HG02610 (cell line): ENCODE measurements at regions not wholly inside any gene's neighbourhood (a gene's known extent, or its start where the extent isn't known, plus 50 kb on each side); places are given as distances from the start of the nearest gene placed in this dataset.

Experiments used
- ATAC-seq: cut with Tn5 transposase; IDR thresholded peaks from one replicate; pipeline ENCODE4 v1.9.1; 2021; ENCODE audit warnings: mild to moderate bottlenecking, moderate library complexity; ENCODE audit not compliant: unreplicated experiment

DNA sequence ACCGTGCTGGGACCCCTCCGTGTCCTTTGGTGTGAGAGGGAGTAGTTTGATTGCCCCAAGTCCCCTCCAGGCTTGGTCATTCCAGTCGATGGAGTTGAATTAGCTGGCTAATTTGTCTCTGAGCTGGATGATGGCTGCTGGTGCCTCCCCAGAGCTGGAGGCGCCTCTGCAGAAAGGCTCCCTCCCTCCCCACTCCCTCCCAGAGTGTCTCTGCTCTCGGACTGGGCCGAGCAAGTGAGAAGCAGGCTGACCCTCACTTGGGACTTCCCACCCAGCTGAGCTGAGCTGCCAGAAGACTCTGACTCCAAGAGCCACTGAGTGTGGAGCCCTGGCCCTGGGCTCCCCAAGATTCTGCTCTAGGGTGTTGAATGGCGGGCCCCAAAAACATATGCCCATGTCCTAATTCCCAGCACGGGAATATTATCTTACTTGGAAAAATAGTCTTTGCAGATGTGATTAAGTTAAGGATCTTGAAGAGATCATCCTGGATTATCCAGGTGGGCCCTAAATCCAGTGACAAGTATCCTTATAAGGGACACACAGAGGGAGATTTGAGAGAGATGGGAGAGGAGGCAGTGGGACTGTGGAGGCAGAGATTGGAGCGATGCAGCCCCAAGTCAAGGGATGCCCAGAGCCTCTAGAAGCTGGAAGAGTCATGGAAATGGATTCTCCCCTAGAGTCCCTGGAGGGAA lies 60.7 kb upstream of the TLE3 start:
- ATAC-seq: no peak

DNA sequence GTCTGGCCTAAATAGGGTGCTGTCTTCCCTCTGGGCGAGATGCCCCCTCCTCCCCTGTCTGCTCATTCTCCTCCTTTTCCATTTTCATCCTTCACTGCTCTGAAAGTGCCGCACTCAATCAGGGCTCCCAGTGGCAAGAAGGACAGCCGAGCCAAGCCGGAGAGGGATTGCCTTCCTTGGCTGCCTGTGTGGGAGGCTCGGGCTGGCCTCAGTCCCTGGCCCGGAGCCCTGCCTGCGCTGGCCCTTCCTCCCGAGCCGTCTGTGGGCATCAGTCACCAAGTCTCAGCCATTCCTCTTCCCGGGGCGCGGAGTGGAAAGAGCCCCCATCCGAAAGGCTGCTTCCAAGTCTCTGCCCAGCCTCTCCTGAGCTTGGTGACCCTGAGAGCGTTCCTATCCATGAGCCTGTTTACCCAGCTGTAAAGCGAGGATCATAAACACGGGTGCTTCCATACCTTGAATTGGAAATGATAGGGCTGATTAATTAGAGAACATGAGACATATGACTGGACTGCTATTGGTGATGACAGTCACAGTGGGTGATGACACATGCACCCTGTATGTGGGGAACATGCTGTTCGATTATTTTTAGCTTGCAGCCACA lies 59.1 kb upstream of the TLE3 start:
- ATAC-seq: no peak

DNA sequence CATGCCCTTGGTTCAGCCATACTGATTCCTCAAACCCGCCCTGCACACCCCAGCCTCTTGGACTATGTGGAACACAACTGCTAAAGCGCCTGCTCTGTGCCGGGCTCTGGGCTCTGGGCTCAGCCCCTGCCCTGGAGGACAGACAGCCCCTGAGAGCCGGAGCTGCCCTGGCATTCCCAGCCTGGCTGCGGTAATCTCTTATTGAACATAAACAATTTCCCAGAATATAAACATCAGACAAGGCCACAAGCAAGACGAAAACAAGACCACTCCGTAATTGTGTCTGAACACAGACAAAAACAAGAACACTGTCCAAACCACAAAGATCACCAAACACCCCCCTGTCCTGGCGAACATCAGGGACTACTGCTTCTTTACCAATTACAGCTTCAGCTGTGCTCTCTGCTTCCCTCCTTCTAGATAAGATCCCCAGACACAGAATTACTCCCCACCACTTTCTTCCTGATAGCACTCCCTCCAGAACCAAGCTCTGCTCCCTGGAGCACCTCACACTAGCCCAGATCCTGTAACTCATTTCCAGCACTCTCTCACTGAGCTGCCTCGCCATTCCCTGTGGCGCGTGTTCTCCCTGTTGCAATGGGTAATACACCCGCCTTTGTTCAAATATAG lies 57.1 kb upstream of the TLE3 start:
- ATAC-seq: no peak

DNA sequence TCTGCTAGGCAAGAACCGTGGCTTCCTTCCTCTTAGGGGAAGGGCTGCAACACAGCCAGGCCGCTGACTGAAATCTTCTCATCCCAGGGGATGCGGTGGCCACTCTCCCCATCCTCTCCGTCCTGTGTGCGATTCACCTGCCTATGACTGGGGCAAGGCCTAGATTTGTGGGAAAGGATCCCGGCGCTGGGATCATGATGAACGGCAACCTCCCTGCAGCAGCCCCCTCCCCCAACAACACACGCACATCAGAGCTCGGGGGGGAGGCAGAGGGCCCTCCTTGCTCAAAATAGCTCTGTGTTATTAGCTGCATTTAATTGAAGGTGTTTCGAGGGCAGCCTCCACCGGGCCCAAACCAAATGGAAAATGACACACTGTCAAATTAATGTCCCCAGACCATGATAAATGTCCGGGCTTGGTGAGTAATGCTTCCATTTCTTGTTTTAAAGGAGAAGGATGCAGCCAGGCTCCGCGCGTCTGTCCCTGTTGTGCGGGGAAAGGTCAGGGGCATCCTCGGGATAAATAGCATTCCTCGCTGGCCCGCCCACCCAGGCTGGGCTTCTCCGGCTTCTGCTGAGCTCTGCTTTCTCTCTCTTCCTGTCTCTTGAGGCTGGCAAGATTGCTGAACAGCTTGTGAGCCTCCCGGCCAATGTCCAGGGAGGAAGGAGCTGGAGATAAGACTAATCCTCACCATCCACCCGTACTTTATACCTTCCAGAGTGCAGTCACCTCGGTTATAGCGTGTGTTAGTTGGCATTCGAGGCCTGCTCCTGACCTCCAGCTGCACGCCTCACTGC lies 56.4 kb upstream of the TLE3 start:
- no peak for ATAC-seq

DNA sequence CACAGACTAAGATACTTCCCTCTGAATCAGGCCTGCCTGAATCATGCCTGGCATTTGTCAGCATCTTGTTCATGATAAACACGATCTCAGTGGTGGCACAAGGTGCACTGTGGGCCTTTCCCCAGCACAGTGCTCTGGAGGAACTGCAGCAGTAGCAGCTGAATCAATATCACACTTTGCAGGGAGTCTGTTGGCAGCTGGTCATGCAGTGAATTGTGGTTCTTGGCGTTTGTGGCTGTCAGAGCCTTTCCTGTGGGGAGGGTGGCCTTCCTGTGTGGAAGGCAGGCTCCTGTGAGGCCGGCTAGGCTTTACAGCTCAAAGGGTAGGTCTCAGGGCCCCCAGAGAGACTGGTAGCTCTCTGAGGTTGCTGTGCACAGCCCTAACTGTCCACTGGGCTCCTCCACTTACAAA lies 54.4 kb upstream of the TLE3 start:
- ATAC-seq: no peak

DNA sequence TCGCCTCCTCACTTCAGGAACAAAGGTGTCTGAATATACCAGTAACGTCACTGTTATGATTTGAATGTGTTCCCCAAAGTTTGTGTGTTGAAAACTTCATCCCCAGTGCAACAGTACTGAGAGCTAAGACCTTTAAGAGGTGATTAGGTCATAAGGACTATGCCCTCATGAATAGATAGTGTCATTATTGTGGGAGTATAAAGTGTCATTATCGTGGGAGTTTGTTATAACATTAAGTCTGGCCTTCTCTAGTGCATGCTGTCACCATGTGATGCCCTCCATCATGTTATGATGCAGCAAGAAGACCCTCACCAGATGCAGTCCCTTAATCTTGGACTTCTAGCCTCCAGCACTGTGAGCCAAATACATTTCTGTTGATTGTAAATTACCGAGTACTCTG lies 53.7 kb upstream of the TLE3 start:
- ATAC-seq: no peak

DNA sequence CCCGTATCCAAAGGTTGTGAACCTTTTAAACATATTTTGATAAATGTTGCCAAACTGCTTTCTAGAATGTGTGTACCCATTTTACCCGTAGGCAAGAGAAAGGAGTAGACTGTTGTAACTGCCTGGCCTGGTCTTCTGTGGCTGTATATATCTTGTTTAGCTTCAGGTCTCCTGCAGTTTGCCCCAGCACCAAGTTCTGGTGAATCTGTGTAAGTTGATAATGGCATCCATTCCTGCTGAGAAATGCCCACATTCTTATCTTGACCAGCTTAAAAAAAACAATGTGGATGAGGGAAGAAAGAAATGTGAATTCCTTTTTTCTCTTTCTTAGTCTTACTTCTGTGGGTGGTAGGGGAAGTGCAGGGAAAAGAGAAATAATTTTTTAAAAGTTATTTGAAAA lies 53.3 kb upstream of the TLE3 start:
- ATAC-seq: no peak

DNA sequence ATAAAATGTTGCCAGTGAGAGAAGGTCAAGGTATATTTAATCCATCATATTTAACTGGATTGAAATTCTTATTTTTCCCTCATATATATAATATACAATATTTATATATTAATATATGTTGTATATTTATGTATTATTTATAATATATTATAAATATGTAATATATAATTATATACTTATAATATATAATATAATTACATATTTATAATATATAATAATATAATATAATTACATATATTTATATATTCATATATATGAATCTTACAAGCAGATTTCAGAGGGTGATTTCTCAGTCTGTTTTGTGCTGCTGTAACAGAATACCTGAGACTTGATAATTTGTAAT lies 52.7 kb upstream of the TLE3 start:
- ATAC-seq: no peak

DNA sequence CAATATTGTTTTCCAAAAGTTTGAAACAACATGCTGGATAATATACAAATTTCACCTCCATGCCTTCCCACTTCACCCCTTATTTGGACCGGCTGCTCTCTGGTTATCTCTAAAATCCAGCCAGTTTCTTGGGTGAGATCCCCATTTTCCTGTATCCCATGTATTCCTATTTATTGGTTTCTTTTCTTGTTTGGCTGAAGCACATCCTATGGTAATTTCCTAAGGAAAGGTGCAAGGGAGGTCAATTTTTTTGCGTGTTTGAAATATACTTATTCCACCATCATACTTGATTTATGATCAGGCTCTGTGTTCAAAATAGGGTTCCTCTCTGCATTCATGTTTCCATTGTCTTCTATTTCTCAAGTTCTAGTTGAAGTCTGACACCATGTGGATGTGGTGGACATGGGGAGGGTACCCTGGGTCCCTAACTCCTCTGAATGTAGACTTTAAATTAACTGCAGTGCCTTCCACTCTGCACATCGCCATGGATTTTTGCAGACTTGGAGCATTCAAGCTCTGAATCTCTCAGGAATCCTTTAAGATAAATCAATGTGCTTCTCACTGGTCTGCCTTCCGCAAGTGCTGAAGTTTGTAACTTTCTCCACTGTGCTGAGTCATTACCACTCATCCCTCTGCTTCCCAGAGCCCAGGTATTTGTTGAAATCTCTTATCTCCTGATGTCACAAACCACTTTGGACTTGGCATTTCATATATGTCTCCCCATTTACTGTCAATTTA lies 52.1 kb upstream of the TLE3 start:
- ATAC-seq: no peak

DNA sequence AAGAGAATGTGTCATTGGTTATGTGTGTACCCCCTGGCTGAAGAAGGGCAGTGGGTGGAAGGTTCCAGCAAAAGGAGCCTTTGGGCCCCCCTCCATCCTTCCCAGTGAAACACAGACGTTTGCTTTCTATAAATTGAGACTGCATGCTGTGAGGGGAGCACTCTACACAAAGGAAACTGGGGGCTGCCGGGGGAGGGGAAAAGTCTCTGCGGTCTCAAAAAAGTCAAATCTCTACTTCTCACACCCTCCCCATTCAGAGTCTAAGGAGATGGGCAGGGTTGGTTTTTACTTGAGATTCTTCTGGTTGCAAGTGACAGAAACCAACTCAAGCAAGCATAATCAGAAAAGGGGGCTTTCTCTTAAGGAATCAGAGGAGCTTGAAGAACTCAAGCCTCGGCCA lies 50.1 kb upstream of the TLE3 start:
- ATAC-seq: no peak
